Naive thymus-derived CD4-positive, alpha-beta T cell (primary cell): ENCODE measurements at regions not wholly inside any gene's neighbourhood (a gene's known extent, or its start where the extent isn't known, plus 50 kb on each side); places are given as distances from the start of the nearest gene placed in this dataset.

Experiments used
- ATAC-seq: fragments of 150-1000 bp; cut with Tn5 transposase; 2 replicates; pipeline ENCODE4 v1.10.0; 2021; ENCODE audit warnings: mild to moderate bottlenecking, moderate library complexity
- CTCF ChIA-PET: fragments of 350-600 bp; sonication (Branson Sonifier 250); formaldehyde crosslinking; loops from one replicate; lab custom pipeline; 2021; ENCODE audit warnings: antibody characterized with exemption; lab: Charles Lee
- POLR2A ChIA-PET: fragments of 350-600 bp; sonication (Branson Sonifier 250); formaldehyde crosslinking; loops from one replicate; lab custom pipeline; 2021; ENCODE audit warnings: antibody characterized with exemption, inconsistent platforms; lab: Charles Lee
- DNase-seq, 9 donors: peaks; one replicate each; pipeline versions ENCODE4 v3.0.0 to v3.0.0-alpha.2; 2020 to 2022; ENCODE audit warnings: mixed read lengths in 1 of 9
- H3K27ac ChIP-seq: one replicate; pipeline ENCODE4 v1.7.0; 2013; ENCODE audit warnings: mild to moderate bottlenecking, low read depth, low read length, moderate library complexity
- H3K27me3 ChIP-seq, 2 donors: one replicate each; pipeline ENCODE4 v1.7.0; 2013; ENCODE audit warnings: low read length in 2 of 2, mild to moderate bottlenecking in 2 of 2, moderate library complexity in 2 of 2; ENCODE audit not compliant: control insufficient read depth in 2 of 2, insufficient read depth in 2 of 2
- H3K36me3 ChIP-seq, 3 experiments: 1 replicate in 2 of 3; 2 replicates in 1 of 3; pipeline ENCODE4 v1.7.0; 2013; ENCODE audit warnings: low read length in 3 of 3, mild to moderate bottlenecking in 3 of 3, moderate library complexity in 1 of 3; ENCODE audit not compliant: insufficient read depth in 3 of 3, control insufficient read depth in 2 of 3
- H3K4me1 ChIP-seq, 2 donors: one replicate each; pipeline ENCODE4 v1.7.0; 2013; ENCODE audit warnings: low read length in 2 of 2, mild to moderate bottlenecking in 2 of 2, moderate library complexity in 1 of 2; ENCODE audit not compliant: control insufficient read depth in 2 of 2, insufficient read depth in 2 of 2
- H3K4me3 ChIP-seq: 2 replicates; pipeline ENCODE4 v1.7.0; 2013; ENCODE audit warnings: mild to moderate bottlenecking, low read length
- H3K9me3 ChIP-seq, 3 experiments: 1 replicate in 2 of 3; 2 replicates in 1 of 3; pipeline ENCODE4 v1.7.0; 2013; ENCODE audit warnings: low read length in 3 of 3; ENCODE audit not compliant: control insufficient read depth in 2 of 3
- H3K27ac Mint-ChIP-seq, 9 donors: one replicate each; pipeline ENCODE4 v1.8.0; 2020 to 2022; ENCODE audit warnings: mixed read lengths in 9 of 9, mild to moderate bottlenecking in 8 of 9, moderate library complexity in 5 of 9, inconsistent platforms in 2 of 9
- H3K27me3 Mint-ChIP-seq, 5 donors: one replicate each; pipeline ENCODE4 v1.8.0; 2021 to 2022; ENCODE audit warnings: mixed read lengths in 5 of 5, mild to moderate bottlenecking in 1 of 5
- H3K36me3 Mint-ChIP-seq, 5 donors: one replicate each; pipeline ENCODE4 v1.8.0; 2020 to 2022; ENCODE audit warnings: mixed read lengths in 5 of 5, mild to moderate bottlenecking in 3 of 5, inconsistent platforms in 1 of 5
- H3K4me1 Mint-ChIP-seq, 7 donors: one replicate each; pipeline ENCODE4 v1.8.0; 2020 to 2022; ENCODE audit warnings: mixed read lengths in 7 of 7, mild to moderate bottlenecking in 3 of 7, inconsistent platforms in 1 of 7
- H3K4me3 Mint-ChIP-seq, 10 donors: one replicate each; pipeline ENCODE4 v1.8.0; 2020 to 2022; ENCODE audit warnings: mild to moderate bottlenecking in 10 of 10, mixed read lengths in 10 of 10, moderate library complexity in 6 of 10, inconsistent platforms in 2 of 10
- H3K9me3 Mint-ChIP-seq, 11 donors: one replicate each; pipeline ENCODE4 v1.8.0; 2020 to 2022; ENCODE audit warnings: mixed read lengths in 11 of 11, mild to moderate bottlenecking in 4 of 11, inconsistent platforms in 1 of 11, moderate library complexity in 1 of 11
- intact Hi-C, 2 donors: fragments of 100-400 bp; cut with micrococcal nuclease; formaldehyde crosslinking; loops; one replicate each; pipeline ENCODE4 v1.15.1; 2023

GRCh38 chr7:80044796-80045195 lies 89.8 kb upstream of the GNAI1 start:
- ChIA-PET CTCF (no interaction called here), POLR2A (no interaction called here)
- Histone ChIP-seq H3K9me3 (no peaks in the 10 kb centered on the region), H3K36me3 (no peaks in the 10 kb centered on the region), H3K27me3 (no peaks in the 10 kb centered on the region), H3K27ac (no peak overlapping the region), H3K4me3 (no peak overlapping the region), H3K4me1 (no peaks in the 10 kb centered on the region)
- H3K4me3 Mint-ChIP-seq, result no peak overlapping the region
- DNase-seq, result no peak
- intact Hi-C loops, result loop anchor here in 1 of 2 donors (5.0 kb wide), 1 partner anchor 542 kb away; no protein-coding TSS in a partner anchor
- H3K27ac Mint-ChIP-seq, result no peak overlapping the region
- no peaks in the 10 kb centered on the region for H3K27me3 Mint-ChIP-seq
- H3K9me3 Mint-ChIP-seq, result peaks cover 0 to 15% (median 5%) of the 10 kb centered on the region in 11 donors
- no peak for ATAC-seq
- H3K36me3 Mint-ChIP-seq, result peaks cover 0 to 4% (median 0%) of the 10 kb centered on the region in 5 donors
- H3K4me1 Mint-ChIP-seq, result no peaks in the 10 kb centered on the region

- ChIA-PET CTCF (no interaction called here), POLR2A (no interaction called here)
- peaks cover 0 to 15% (median 5%) of the 10 kb centered on the region in 11 donors for H3K9me3 Mint-ChIP-seq
- no peak overlapping the region for H3K4me3 ChIP-seq
- H3K27me3 ChIP-seq, result no peaks in the 10 kb centered on the region
- no peak for ATAC-seq
- DNase-seq, result no peak
- H3K9me3 ChIP-seq, result no peaks in the 10 kb centered on the region
- H3K4me1 Mint-ChIP-seq, result no peaks in the 10 kb centered on the region
- no peak overlapping the region for H3K27ac Mint-ChIP-seq
- no peak overlapping the region for H3K4me3 Mint-ChIP-seq
- H3K27ac ChIP-seq, result no peak overlapping the region
- intact Hi-C loops, result no loop called here
- H3K4me1 ChIP-seq, result no peaks in the 10 kb centered on the region
- H3K27me3 Mint-ChIP-seq, result no peaks in the 10 kb centered on the region
- no peaks in the 10 kb centered on the region for H3K36me3 ChIP-seq
- H3K36me3 Mint-ChIP-seq, result peaks cover 0 to 4% (median 0%) of the 10 kb centered on the region in 5 donors
Observed at GRCh38 chr7:80040752-80041151, 93.9 kb upstream of the GNAI1 start.

- Mint-ChIP-seq H3K27ac (no peak overlapping the region), H3K36me3 (peaks cover 0 to 4% (median 0%) of the 10 kb centered on the region in 5 donors), H3K9me3 (peaks cover 0 to 11% (median 4%) of the 10 kb centered on the region in 11 donors), H3K4me1 (no peaks in the 10 kb centered on the region), H3K4me3 (no peak overlapping the region), H3K27me3 (no peaks in the 10 kb centered on the region)
- intact Hi-C loops, result no loop called here
- ChIA-PET POLR2A (interaction anchor here (0.6 kb wide), 1 partner anchor 192 kb away, joined by 3 read pairs; no protein-coding TSS in a partner anchor), CTCF (no interaction called here)
- DNase-seq, result no peak
- no peaks in the 10 kb centered on the region for H3K27me3 ChIP-seq
- ATAC-seq, result no peak
- no peaks in the 10 kb centered on the region for H3K9me3 ChIP-seq
- H3K4me3 ChIP-seq, result no peak overlapping the region
- no peaks in the 10 kb centered on the region for H3K36me3 ChIP-seq
- H3K27ac ChIP-seq, result no peak overlapping the region
- H3K4me1 ChIP-seq, result no peaks in the 10 kb centered on the region
Observed at GRCh38 chr7:80040335-80040734, 94.3 kb upstream of the GNAI1 start.

GRCh38 chr7:80039251-80039884 lies 95.3 kb upstream of the GNAI1 start:
- no peak overlapping the region for H3K4me3 Mint-ChIP-seq
- no peak for DNase-seq
- ChIA-PET POLR2A (interaction anchor here (0.6 kb wide), 1 partner anchor 191 kb away, joined by 3 read pairs; no protein-coding TSS in a partner anchor), CTCF (no interaction called here)
- peaks cover 0 to 6% (median 1%) of the 10 kb centered on the region in 11 donors for H3K9me3 Mint-ChIP-seq
- Histone ChIP-seq H3K4me1 (no peaks in the 10 kb centered on the region), H3K27me3 (no peaks in the 10 kb centered on the region), H3K27ac (no peak overlapping the region), H3K4me3 (no peak overlapping the region), H3K9me3 (no peaks in the 10 kb centered on the region), H3K36me3 (no peaks in the 10 kb centered on the region)
- no peaks in the 10 kb centered on the region for H3K36me3 Mint-ChIP-seq
- ATAC-seq, result no peak
- H3K27ac Mint-ChIP-seq, result no peak overlapping the region
- intact Hi-C loops, result no loop called here
- no peaks in the 10 kb centered on the region for H3K27me3 Mint-ChIP-seq
- no peaks in the 10 kb centered on the region for H3K4me1 Mint-ChIP-seq

- H3K4me3 Mint-ChIP-seq, result no peak overlapping the region
- ChIA-PET CTCF (no interaction called here), POLR2A (no interaction called here)
- peaks cover 0 to 3% (median 0%) of the 10 kb centered on the region in 11 donors for H3K9me3 Mint-ChIP-seq
- Histone ChIP-seq H3K4me3 (no peak overlapping the region), H3K27ac (no peak overlapping the region), H3K4me1 (no peaks in the 10 kb centered on the region), H3K9me3 (no peaks in the 10 kb centered on the region), H3K27me3 (no peaks in the 10 kb centered on the region), H3K36me3 (no peaks in the 10 kb centered on the region)
- no peaks in the 10 kb centered on the region for H3K36me3 Mint-ChIP-seq
- no peaks in the 10 kb centered on the region for H3K27me3 Mint-ChIP-seq
- no peaks in the 10 kb centered on the region for H3K4me1 Mint-ChIP-seq
- intact Hi-C loops, result no loop called here
- ATAC-seq (no peak), DNase-seq (no peak)
- H3K27ac Mint-ChIP-seq, result no peak overlapping the region
Observed at GRCh38 chr7:80037689-80038088, 96.9 kb upstream of the GNAI1 start.

- intact Hi-C loops, result no loop called here
- Histone ChIP-seq H3K9me3 (no peaks in the 10 kb centered on the region), H3K36me3 (no peaks in the 10 kb centered on the region), H3K4me3 (no peak overlapping the region), H3K4me1 (no peaks in the 10 kb centered on the region), H3K27me3 (no peaks in the 10 kb centered on the region), H3K27ac (no peak overlapping the region)
- H3K4me3 Mint-ChIP-seq, result no peak overlapping the region
- peaks cover 0 to 2% (median 0%) of the 10 kb centered on the region in 11 donors for H3K9me3 Mint-ChIP-seq
- DNase-seq, result no peak
- no peak for ATAC-seq
- H3K36me3 Mint-ChIP-seq, result no peaks in the 10 kb centered on the region
- POLR2A ChIA-PET, result no interaction called here
- no peaks in the 10 kb centered on the region for H3K4me1 Mint-ChIP-seq
- CTCF ChIA-PET, result no interaction called here
- no peaks in the 10 kb centered on the region for H3K27me3 Mint-ChIP-seq
- no peak overlapping the region for H3K27ac Mint-ChIP-seq
Observed at GRCh38 chr7:80036107-80036506, 98.5 kb upstream of the GNAI1 start.

GRCh38 chr7:80028717-80029116 lies 105.9 kb upstream of the GNAI1 start:
- no peak overlapping the region for H3K4me3 Mint-ChIP-seq
- Histone ChIP-seq H3K4me3 (no peak overlapping the region), H3K36me3 (no peaks in the 10 kb centered on the region), H3K27me3 (no peaks in the 10 kb centered on the region), H3K4me1 (no peaks in the 10 kb centered on the region), H3K9me3 (no peaks in the 10 kb centered on the region), H3K27ac (no peak overlapping the region)
- H3K27me3 Mint-ChIP-seq, result no peaks in the 10 kb centered on the region
- no peaks in the 10 kb centered on the region for H3K36me3 Mint-ChIP-seq
- H3K4me1 Mint-ChIP-seq, result no peaks in the 10 kb centered on the region
- CTCF ChIA-PET, result interaction anchor here (0.6 kb wide), 1 partner anchor 164 kb away, joined by 3 read pairs; no protein-coding TSS in a partner anchor
- DNase-seq (no peak), ATAC-seq (no peak)
- H3K27ac Mint-ChIP-seq, result peak overlapping the region in 1 of 9 donors; percentile 47
- intact Hi-C loops, result no loop called here
- POLR2A ChIA-PET, result no interaction called here
- H3K9me3 Mint-ChIP-seq, result peaks cover 0 to 6% (median 2%) of the 10 kb centered on the region in 11 donors
